ENCODE measurements at regions not wholly inside any gene's neighbourhood (a gene's known extent, or its start where the extent isn't known, plus 50 kb on each side); places are given as distances from the start of the nearest gene placed in this dataset.

GRCh38 chrX:144293229-144293628 is 409.4 kb downstream of the UBE2NL start:
- ATAC-seq (no peak), DNase-seq (ENCODE audit: low read depth, low spot score) (no peak)
- H3K9me3 ChIP-seq (ENCODE audit: control insufficient read depth in 1 of 2, insufficient read depth in 1 of 2, low read depth in 1 of 2, low read length in 2 of 2), result no peaks in the 10 kb centered on the region
- H3K79me2 ChIP-seq (ENCODE audit: insufficient read depth, low read length), result no peaks in the 10 kb centered on the region
- no peaks in the 10 kb centered on the region for H3K27me3 ChIP-seq (ENCODE audit: insufficient read depth, low read length)
- H3K9ac ChIP-seq (ENCODE audit: low read length), result no peak overlapping the region
- H3K36me3 ChIP-seq (ENCODE audit: control insufficient read depth in 1 of 2, insufficient read depth in 2 of 2, low read length in 2 of 2), result no peaks in the 10 kb centered on the region
- no peaks in the 10 kb centered on the region for H3K9me2 ChIP-seq (ENCODE audit: insufficient read depth)
- H2AFZ ChIP-seq (ENCODE audit: low read depth, low read length, poor library complexity, severe bottlenecking), result no peak overlapping the region
- intact Hi-C loops (cut with micrococcal nuclease), result no loop called here
- POLR2A ChIA-PET, result no interaction called here
- H3K4me1 ChIP-seq (ENCODE audit: control insufficient read depth in 1 of 2, insufficient read depth in 2 of 2, low read length in 2 of 2), result no peaks in the 10 kb centered on the region
- TF ChIP-seq ZBTB33 (IDR thresholded peaks at IDR 0.05; ENCODE audit: extremely low read depth, insufficient replicate concordance, low read length), result no peak
- TF ChIP-seq CBX3 (IDR thresholded peaks at IDR 0.05; ENCODE audit: low read depth), result no peak
- no peak for TF ChIP-seq ZFX (IDR thresholded peaks at IDR 0.05)
- no peak for TF ChIP-seq SP1 (IDR thresholded peaks at IDR 0.05; ENCODE audit: low read depth)
- TF ChIP-seq EGR1 (IDR thresholded peaks at IDR 0.05; ENCODE audit: low read depth), result no peak
- no peak for TF ChIP-seq ELF1 (IDR thresholded peaks at IDR 0.05; ENCODE audit: borderline replicate concordance, low read depth)
- TF ChIP-seq ATF3 (IDR thresholded peaks at IDR 0.05), result no peak
- CTCF ChIA-PET, result no interaction called here
- no peaks in the 10 kb centered on the region for H4K20me1 ChIP-seq (ENCODE audit: insufficient read depth)
- H3K27ac ChIP-seq (ENCODE audit: low read depth, low read length), result no peak overlapping the region
- no TSS peak for BruUV-seq (replicated peaks)
- RAD21 ChIA-PET (ENCODE audit: low non-redundant PET in 1 of 2, low total read pairs in 2 of 2, uncharacterized antibody in 2 of 2, unreplicated experiment in 2 of 2), result no interaction called here
- H3K4me3 ChIP-seq (replicated peaks in 1 of 2; ENCODE audit: low read depth in 1 of 2, low read length in 2 of 2), result no peak overlapping the region
- no peak overlapping the region for H3K4me2 ChIP-seq (ENCODE audit: low read length)

GRCh38 chrX:144295921-144296320 is 412.1 kb downstream of the UBE2NL start:
- Histone ChIP-seq H3K4me1 (ENCODE audit: control insufficient read depth in 1 of 2, insufficient read depth in 2 of 2, low read length in 2 of 2) (no peaks in the 10 kb centered on the region), H3K4me2 (ENCODE audit: low read length) (no peak overlapping the region), H3K27ac (ENCODE audit: low read depth, low read length) (no peak overlapping the region), H3K27me3 (ENCODE audit: insufficient read depth, low read length) (no peaks in the 10 kb centered on the region), H3K79me2 (ENCODE audit: insufficient read depth, low read length) (no peaks in the 10 kb centered on the region), H3K9me3 (ENCODE audit: control insufficient read depth in 1 of 2, insufficient read depth in 1 of 2, low read depth in 1 of 2, low read length in 2 of 2) (no peaks in the 10 kb centered on the region), H4K20me1 (ENCODE audit: insufficient read depth) (no peaks in the 10 kb centered on the region), H3K9ac (ENCODE audit: low read length) (no peak overlapping the region), H3K36me3 (ENCODE audit: control insufficient read depth in 1 of 2, insufficient read depth in 2 of 2, low read length in 2 of 2) (no peaks in the 10 kb centered on the region), H3K4me3 (replicated peaks in 1 of 2; ENCODE audit: low read depth in 1 of 2, low read length in 2 of 2) (no peak overlapping the region), H2AFZ (ENCODE audit: low read depth, low read length, poor library complexity, severe bottlenecking) (no peak overlapping the region), H3K9me2 (ENCODE audit: insufficient read depth) (no peaks in the 10 kb centered on the region)
- ChIA-PET POLR2A (no interaction called here), CTCF (no interaction called here), RAD21 (ENCODE audit: low non-redundant PET in 1 of 2, low total read pairs in 2 of 2, uncharacterized antibody in 2 of 2, unreplicated experiment in 2 of 2) (no interaction called here)
- no TSS peak for BruUV-seq (replicated peaks)
- DNase-seq (ENCODE audit: low read depth, low spot score), result no peak
- intact Hi-C loops (cut with micrococcal nuclease), result no loop called here
- no peak for ATAC-seq
- TF ChIP-seq REST (IDR thresholded peaks at IDR 0.05; ENCODE audit: low read depth), result no peak
- no peak for TF ChIP-seq JUND (IDR thresholded peaks at IDR 0.05)
- no peak for TF ChIP-seq POLR2AphosphoS5 (IDR thresholded peaks at IDR 0.05; ENCODE audit: low read depth, low read length)
- TF ChIP-seq ZFX (IDR thresholded peaks at IDR 0.05), result no peak
- no peak for TF ChIP-seq ZNF274 (IDR thresholded peaks at IDR 0.05; ENCODE audit: low read depth, low read length)
- TF ChIP-seq ELF1 (IDR thresholded peaks at IDR 0.05; ENCODE audit: borderline replicate concordance, low read depth), result no peak
- TF ChIP-seq EZH2phosphoT487 (IDR thresholded peaks at IDR 0.05; ENCODE audit: borderline replicate concordance), result no peak
- TF ChIP-seq TCF7L2 (IDR thresholded peaks at IDR 0.05; ENCODE audit: borderline replicate concordance, extremely low read depth, insufficient read depth, insufficient read length), result no peak
- no peak for TF ChIP-seq CBX3 (IDR thresholded peaks at IDR 0.05; ENCODE audit: low read depth)
- no peak for TF ChIP-seq EZH2 (IDR thresholded peaks at IDR 0.05)
- TF ChIP-seq SP1 (IDR thresholded peaks at IDR 0.05; ENCODE audit: low read depth), result no peak
